ENCODE measurements at regions not wholly inside any gene's neighbourhood (a gene's known extent, or its start where the extent isn't known, plus 50 kb on each side); places are given as distances from the start of the nearest gene placed in this dataset.
"Not testable (repeated sequence)": the region's sequence is repeated elsewhere in the genome, so short reads cannot be mapped to it uniquely, and the experiment has no call there.

DNA sequence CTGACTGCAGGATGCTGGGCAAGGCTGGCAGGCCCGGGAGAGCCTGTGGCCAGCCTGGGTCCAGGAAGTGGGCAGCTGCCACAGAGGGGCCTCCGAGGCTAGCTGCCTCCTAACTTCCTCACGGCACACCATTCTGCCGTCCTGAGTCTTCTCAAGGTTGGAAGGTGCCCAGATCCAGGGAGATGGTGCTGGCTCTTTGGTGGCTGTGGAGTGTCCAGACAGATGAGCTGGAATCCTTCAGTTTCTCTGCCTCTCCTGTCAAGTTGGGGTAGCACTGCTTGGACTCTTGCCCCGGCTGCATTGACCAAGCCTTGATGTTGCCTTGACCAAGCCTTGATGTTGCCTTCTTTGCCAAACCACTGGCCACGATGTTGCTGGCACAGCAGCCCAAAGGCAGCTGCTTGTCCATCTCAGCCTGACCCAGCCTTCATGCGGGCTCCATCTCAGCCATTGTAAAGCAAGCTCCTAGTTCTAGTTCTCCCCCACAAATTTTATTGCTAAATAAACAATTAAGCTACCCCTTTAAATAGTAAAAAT, 75.1 kb upstream of the AFDN start:
- Histone ChIP-seq H3K79me2 (ENCODE audit: control insufficient read depth, insufficient read depth, low read length) (no peaks in the 10 kb centered on the region), H3K4me3 (ENCODE audit: control insufficient read depth in 2 of 3, extremely low read depth in 1 of 3, insufficient read depth in 2 of 3, low read depth in 1 of 3, low read length in 3 of 3) (no peak overlapping the region), H3K27ac (ENCODE audit: control insufficient read depth, insufficient read depth, low read length) (no peak overlapping the region), H2AFZ (ENCODE audit: control insufficient read depth, low read length) (no peak overlapping the region), H3K4me1 (ENCODE audit: control insufficient read depth, extremely low read depth, insufficient read depth, low read length) (no peaks in the 10 kb centered on the region), H3K27me3 (ENCODE audit: control insufficient read depth, extremely low read depth, insufficient read depth, low read length) (no peaks in the 10 kb centered on the region), H3K9me1 (ENCODE audit: control insufficient read depth, extremely low read depth, insufficient read depth, low read length) (no peaks in the 10 kb centered on the region), H4K20me1 (ENCODE audit: control insufficient read depth, extremely low read depth, insufficient read depth, low read length) (no peaks in the 10 kb centered on the region), H3K36me3 (ENCODE audit: control insufficient read depth in 2 of 2, extremely low read depth in 1 of 2, insufficient read depth in 2 of 2, low read length in 2 of 2) (no peaks in the 10 kb centered on the region), H3K9me3 (ENCODE audit: control insufficient read depth, low read depth, low read length) (no peaks in the 10 kb centered on the region), H3K9ac (ENCODE audit: control insufficient read depth, extremely low read depth, insufficient read depth, low read length) (no peak overlapping the region), H3K4me2 (ENCODE audit: control insufficient read depth, extremely low read depth, insufficient read depth, low read depth, low read length) (no peak overlapping the region)
- dilution Hi-C loops (cut with MboI; ENCODE audit: extremely low pct_ligation_motif_present, low sequenced_read_pairs), result no loop called here
- DNase-seq (ENCODE audit: low read depth, low spot score) (no peak), FAIRE-seq (no peak)
- TF ChIP-seq EZH2 (IDR thresholded peaks at IDR 0.05; ENCODE audit: low read length) (no peak), CTCF (optimal IDR thresholded peaks at IDR 0.05 in 1 of 3, IDR thresholded peaks at IDR 0.05 in 1 of 3, conservative IDR thresholded peaks at IDR 0.05 in 1 of 3; ENCODE audit: extremely low read depth in 1 of 3, insufficient read depth in 2 of 3, low read length in 3 of 3) (no peak)

DNA sequence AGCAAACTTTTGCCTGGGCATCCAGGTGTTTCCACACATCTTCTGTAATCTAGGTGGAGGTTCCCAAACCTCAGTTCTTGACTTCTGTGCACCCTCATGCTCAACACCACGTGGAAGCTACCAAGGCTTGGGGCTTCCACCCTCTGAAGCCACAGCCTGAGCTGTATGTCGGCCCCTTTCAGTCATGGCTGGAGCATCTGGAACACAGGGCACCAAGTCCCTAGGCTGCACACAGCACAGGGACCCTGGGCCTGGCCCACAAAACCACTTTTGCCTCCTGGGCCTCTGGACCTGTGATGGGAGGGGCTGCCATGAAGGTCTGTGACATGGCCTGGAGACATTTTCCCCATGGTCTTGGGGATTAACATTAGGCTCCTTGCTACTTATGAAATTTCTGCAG, 73.4 kb upstream of the AFDN start:
- H4K20me1 ChIP-seq (ENCODE audit: control insufficient read depth, extremely low read depth, insufficient read depth, low read length); H2AFZ ChIP-seq (ENCODE audit: control insufficient read depth, low read length); H3K27ac ChIP-seq (ENCODE audit: control insufficient read depth, insufficient read depth, low read length); H3K9ac ChIP-seq (ENCODE audit: control insufficient read depth, extremely low read depth, insufficient read depth, low read length); DNase-seq (ENCODE audit: low read depth, low spot score); H3K4me3 ChIP-seq (ENCODE audit: control insufficient read depth in 2 of 3, extremely low read depth in 1 of 3, insufficient read depth in 2 of 3, low read depth in 1 of 3, low read length in 3 of 3); H3K4me1 ChIP-seq (ENCODE audit: control insufficient read depth, extremely low read depth, insufficient read depth, low read length); H3K9me3 ChIP-seq (ENCODE audit: control insufficient read depth, low read depth, low read length); FAIRE-seq; dilution Hi-C loops (cut with MboI; ENCODE audit: extremely low pct_ligation_motif_present, low sequenced_read_pairs); H3K9me1 ChIP-seq (ENCODE audit: control insufficient read depth, extremely low read depth, insufficient read depth, low read length); H3K4me2 ChIP-seq (ENCODE audit: control insufficient read depth, extremely low read depth, insufficient read depth, low read depth, low read length); H3K36me3 ChIP-seq (ENCODE audit: control insufficient read depth in 2 of 2, extremely low read depth in 1 of 2, insufficient read depth in 2 of 2, low read length in 2 of 2); H3K79me2 ChIP-seq (ENCODE audit: control insufficient read depth, insufficient read depth, low read length); H3K27me3 ChIP-seq (ENCODE audit: control insufficient read depth, extremely low read depth, insufficient read depth, low read length): not testable (repeated sequence)

DNA sequence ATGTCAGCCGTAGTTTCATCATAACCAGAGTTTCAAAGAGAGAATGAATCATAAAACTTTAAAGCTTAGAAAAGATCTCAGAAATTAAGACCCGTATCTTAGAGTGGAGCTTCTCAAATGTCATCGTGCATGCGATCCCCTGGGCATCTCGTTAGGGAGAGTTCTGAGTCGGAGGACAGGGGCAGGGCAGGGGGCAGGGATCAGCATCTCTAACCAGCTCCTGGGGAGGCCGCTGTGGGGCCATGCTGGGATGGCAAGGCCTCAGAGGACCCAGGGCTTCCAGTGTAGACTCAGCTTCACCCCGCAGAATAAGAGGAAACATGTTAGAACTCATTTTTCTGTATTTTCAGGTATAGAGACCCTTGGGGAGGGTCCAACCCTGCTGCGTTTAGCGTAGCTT, 72.0 kb upstream of the AFDN start:
- dilution Hi-C loops (cut with MboI; ENCODE audit: extremely low pct_ligation_motif_present, low sequenced_read_pairs), result no loop called here
- DNase-seq (ENCODE audit: low read depth, low spot score) (no peak), FAIRE-seq (no peak)
- H3K79me2 ChIP-seq (ENCODE audit: control insufficient read depth, insufficient read depth, low read length), result no peaks in the 10 kb centered on the region
- no peak overlapping the region for H3K9ac ChIP-seq (ENCODE audit: control insufficient read depth, extremely low read depth, insufficient read depth, low read length)
- H3K27me3 ChIP-seq (ENCODE audit: control insufficient read depth, extremely low read depth, insufficient read depth, low read length), result no peaks in the 10 kb centered on the region
- no peaks in the 10 kb centered on the region for H4K20me1 ChIP-seq (ENCODE audit: control insufficient read depth, extremely low read depth, insufficient read depth, low read length)
- H3K4me2 ChIP-seq (ENCODE audit: control insufficient read depth, extremely low read depth, insufficient read depth, low read depth, low read length), result no peak overlapping the region
- no peaks in the 10 kb centered on the region for H3K4me1 ChIP-seq (ENCODE audit: control insufficient read depth, extremely low read depth, insufficient read depth, low read length)
- H3K27ac ChIP-seq (ENCODE audit: control insufficient read depth, insufficient read depth, low read length), result no peak overlapping the region
- H3K36me3 ChIP-seq (ENCODE audit: control insufficient read depth in 2 of 2, extremely low read depth in 1 of 2, insufficient read depth in 2 of 2, low read length in 2 of 2), result no peaks in the 10 kb centered on the region
- H2AFZ ChIP-seq (ENCODE audit: control insufficient read depth, low read length), result no peak overlapping the region
- H3K9me3 ChIP-seq (ENCODE audit: control insufficient read depth, low read depth, low read length), result no peaks in the 10 kb centered on the region
- TF ChIP-seq CTCF (optimal IDR thresholded peaks at IDR 0.05 in 1 of 3, IDR thresholded peaks at IDR 0.05 in 1 of 3, conservative IDR thresholded peaks at IDR 0.05 in 1 of 3; ENCODE audit: extremely low read depth in 1 of 3, insufficient read depth in 2 of 3, low read length in 3 of 3) (no peak), EZH2 (IDR thresholded peaks at IDR 0.05; ENCODE audit: low read length) (no peak)
- H3K9me1 ChIP-seq (ENCODE audit: control insufficient read depth, extremely low read depth, insufficient read depth, low read length), result no peaks in the 10 kb centered on the region
- H3K4me3 ChIP-seq (ENCODE audit: control insufficient read depth in 2 of 3, extremely low read depth in 1 of 3, insufficient read depth in 2 of 3, low read depth in 1 of 3, low read length in 3 of 3), result no peak overlapping the region

Data from keratinocyte (primary cell).